Osteoblast (primary cell): ENCODE measurements at regions not wholly inside any gene's neighbourhood (a gene's known extent, or its start where the extent isn't known, plus 50 kb on each side); places are given as distances from the start of the nearest gene placed in this dataset.

Experiments
- DNase-seq: peaks from one replicate; pipeline ENCODE4 v3.0.0; 2011; ENCODE audit warnings: low spot score, mixed read lengths; ENCODE audit not compliant: insufficient read length; ENCODE audit errors: missing footprints
- H2AFZ ChIP-seq: 2 replicates; pipeline ENCODE4 v1.6.0; 2011; ENCODE audit warnings: mild to moderate bottlenecking, low read length
- H3K27ac ChIP-seq: 2 replicates; pipeline ENCODE4 v1.5.1; 2011; ENCODE audit warnings: mild to moderate bottlenecking, low read depth, low read length, moderate library complexity
- H3K27me3 ChIP-seq: 2 replicates; pipeline ENCODE4 v1.6.0; 2012; ENCODE audit warnings: mild to moderate bottlenecking, control low read depth, inconsistent platforms, low read length, moderate library complexity; ENCODE audit not compliant: insufficient read depth
- H3K36me3 ChIP-seq: 2 replicates; pipeline ENCODE4 v1.5.1; 2011; ENCODE audit warnings: mild to moderate bottlenecking, low read length, control low read depth, moderate library complexity; ENCODE audit not compliant: insufficient read depth
- H3K4me1 ChIP-seq: 2 replicates; pipeline ENCODE4 v1.5.1; 2011; ENCODE audit warnings: mild to moderate bottlenecking, low read length, control low read depth, moderate library complexity; ENCODE audit not compliant: insufficient read depth
- H3K4me2 ChIP-seq: 2 replicates; pipeline ENCODE4 v1.6.0; 2011; ENCODE audit warnings: mild to moderate bottlenecking, low read length; ENCODE audit not compliant: insufficient read depth
- H3K4me3 ChIP-seq: fragments of 200-600 bp; sonication (generic); 3 replicates; pipeline ENCODE4 v1.5.1; 2012; ENCODE audit warnings: mild to moderate bottlenecking, low read length, inconsistent platforms; ENCODE audit not compliant: insufficient read depth
- H3K79me2 ChIP-seq: 2 replicates; pipeline ENCODE4 v1.6.0; 2012; ENCODE audit warnings: mild to moderate bottlenecking, low read length, control low read depth, inconsistent platforms; ENCODE audit not compliant: insufficient read depth
- H3K9me3 ChIP-seq: 2 replicates; pipeline ENCODE4 v1.5.1; 2011; ENCODE audit warnings: low read depth, low read length, control low read depth
- H4K20me1 ChIP-seq: 2 replicates; pipeline ENCODE4 v1.6.0; 2012; ENCODE audit warnings: mild to moderate bottlenecking, low read length, control low read depth; ENCODE audit not compliant: insufficient read depth
- TF ChIP-seq, protein P1 (sequence below): IDR thresholded peaks from 2 replicates; pipeline ENCODE4 v1.5.1; 2011; ENCODE audit warnings: mild to moderate bottlenecking, low read depth, low read length, moderate library complexity; ENCODE audit errors: extremely low read depth

DNA sequence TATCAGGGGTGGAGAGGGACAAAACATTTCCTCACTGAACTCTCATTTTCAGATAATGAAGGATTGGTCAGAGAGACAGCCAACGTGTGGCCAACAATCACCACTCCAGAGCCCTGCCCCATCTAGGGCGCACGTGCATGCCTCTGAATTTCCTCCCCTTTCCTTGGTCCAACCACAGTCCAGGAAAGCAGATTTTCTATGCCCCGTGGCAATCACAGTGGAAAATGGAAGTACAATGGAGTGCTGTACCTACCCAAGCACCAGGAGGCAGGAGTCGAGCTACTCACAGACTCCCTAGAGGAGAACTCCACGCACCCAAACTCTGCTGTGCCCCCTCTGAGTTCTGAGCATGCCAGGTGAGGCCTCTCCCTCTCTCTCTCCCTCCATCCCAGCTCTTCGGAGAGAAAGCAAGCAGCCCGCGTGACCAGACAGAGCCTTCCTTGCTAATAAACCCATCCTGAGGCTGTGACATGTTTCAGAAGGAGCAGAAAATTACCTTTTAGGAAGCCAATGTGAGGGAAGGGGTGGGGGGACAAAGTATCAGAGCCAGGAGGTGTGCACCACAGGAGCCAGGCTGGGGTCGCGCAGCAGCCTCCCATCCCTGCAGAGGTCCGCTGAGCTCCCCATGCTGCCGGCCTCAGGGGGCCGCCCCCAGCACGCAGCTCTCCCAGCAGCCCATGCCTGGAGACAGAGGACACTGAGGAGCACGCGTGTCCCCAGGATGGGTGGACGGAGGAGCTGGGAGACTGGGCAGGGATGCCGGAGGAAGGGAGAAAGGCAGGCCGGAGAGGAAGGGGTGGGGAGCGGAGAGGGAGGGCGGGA, 73.4 kb downstream of the PITPNM2 start:
- no peak overlapping the region for H3K27ac ChIP-seq
- peaks cover 51% of the 10 kb centered on the region for H4K20me1 ChIP-seq
- H3K4me1 ChIP-seq, result no peaks in the 10 kb centered on the region
- DNase-seq, result no peak
- TF ChIP-seq, protein P1, sequence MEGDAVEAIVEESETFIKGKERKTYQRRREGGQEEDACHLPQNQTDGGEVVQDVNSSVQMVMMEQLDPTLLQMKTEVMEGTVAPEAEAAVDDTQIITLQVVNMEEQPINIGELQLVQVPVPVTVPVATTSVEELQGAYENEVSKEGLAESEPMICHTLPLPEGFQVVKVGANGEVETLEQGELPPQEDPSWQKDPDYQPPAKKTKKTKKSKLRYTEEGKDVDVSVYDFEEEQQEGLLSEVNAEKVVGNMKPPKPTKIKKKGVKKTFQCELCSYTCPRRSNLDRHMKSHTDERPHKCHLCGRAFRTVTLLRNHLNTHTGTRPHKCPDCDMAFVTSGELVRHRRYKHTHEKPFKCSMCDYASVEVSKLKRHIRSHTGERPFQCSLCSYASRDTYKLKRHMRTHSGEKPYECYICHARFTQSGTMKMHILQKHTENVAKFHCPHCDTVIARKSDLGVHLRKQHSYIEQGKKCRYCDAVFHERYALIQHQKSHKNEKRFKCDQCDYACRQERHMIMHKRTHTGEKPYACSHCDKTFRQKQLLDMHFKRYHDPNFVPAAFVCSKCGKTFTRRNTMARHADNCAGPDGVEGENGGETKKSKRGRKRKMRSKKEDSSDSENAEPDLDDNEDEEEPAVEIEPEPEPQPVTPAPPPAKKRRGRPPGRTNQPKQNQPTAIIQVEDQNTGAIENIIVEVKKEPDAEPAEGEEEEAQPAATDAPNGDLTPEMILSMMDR, result no peak
- no peaks in the 10 kb centered on the region for H3K27me3 ChIP-seq
- H3K79me2 ChIP-seq, result peaks cover 4% of the 10 kb centered on the region
- no peak overlapping the region for H3K4me2 ChIP-seq
- H3K36me3 ChIP-seq, result no peaks in the 10 kb centered on the region
- no peaks in the 10 kb centered on the region for H3K9me3 ChIP-seq
- no peak overlapping the region for H2AFZ ChIP-seq
- no peak overlapping the region for H3K4me3 ChIP-seq

DNA sequence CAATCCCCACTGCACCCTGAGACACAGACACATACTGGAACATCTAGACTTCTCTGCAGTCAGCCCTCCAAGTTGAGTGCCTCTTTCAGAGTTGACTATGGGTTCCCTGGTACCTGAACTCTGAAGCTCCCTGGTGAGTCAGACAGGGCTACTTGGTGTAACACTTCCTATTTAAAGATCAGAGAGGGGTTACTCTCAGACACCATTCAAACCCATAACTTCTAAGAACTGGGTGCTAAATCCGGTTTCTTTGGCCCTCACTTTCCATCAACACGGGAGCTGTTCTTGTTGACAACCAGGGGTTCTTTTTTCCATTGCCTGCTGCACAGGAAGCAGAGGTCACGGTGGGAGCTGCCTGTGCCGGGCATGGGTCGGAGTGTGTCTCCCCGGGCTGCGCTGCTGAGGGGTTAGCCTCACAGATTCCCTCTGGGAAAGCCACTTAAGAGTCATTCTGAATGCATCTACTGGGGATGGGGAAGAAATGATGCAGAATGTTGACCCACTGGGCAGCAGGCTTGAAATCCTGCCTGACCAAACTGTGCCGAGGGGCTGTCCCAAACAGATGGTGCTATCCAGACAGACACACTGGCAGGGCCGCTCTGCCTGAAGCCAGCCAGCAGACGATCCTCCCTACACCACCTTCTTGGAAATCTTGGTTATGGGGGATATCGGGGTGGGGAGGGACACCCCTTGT, 74.1 kb downstream of the PITPNM2 start:
- H3K4me3 ChIP-seq, result no peak overlapping the region
- H3K27ac ChIP-seq, result no peak overlapping the region
- H3K9me3 ChIP-seq, result no peaks in the 10 kb centered on the region
- H3K27me3 ChIP-seq, result no peaks in the 10 kb centered on the region
- no peak overlapping the region for H2AFZ ChIP-seq
- H3K4me1 ChIP-seq, result no peaks in the 10 kb centered on the region
- no peak overlapping the region for H3K4me2 ChIP-seq
- DNase-seq, result peak; percentile 82
- no peaks in the 10 kb centered on the region for H3K36me3 ChIP-seq
- TF ChIP-seq, protein P1, result no peak
- peaks cover 4% of the 10 kb centered on the region for H3K79me2 ChIP-seq
- peaks cover 58% of the 10 kb centered on the region for H4K20me1 ChIP-seq

DNA sequence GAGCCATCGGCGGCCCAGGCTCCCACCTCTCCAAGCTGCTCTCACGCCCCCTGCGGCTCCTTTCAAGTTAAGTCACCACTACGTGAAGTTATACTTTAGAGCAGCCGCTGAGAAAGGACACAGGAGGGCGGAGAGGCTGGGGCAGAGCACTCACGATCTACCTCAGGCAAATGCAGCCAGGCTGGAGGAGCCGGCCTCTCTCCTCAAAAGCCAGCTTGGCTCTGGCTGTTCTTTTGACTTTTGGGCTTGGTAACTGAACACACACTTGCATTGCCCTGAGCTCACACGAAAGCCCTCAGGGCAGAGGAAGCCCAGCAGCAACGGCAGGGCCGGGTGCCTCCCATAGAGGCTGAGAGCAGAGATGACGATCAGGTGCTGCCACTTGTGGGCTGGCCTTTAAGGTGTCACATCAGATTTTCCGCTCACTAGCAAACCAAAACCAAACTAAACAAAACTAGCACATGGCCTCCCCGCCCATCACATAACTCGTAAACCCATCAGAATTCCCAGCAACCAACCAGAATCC, 75.2 kb downstream of the PITPNM2 start:
- DNase-seq, result no peak
- no peaks in the 10 kb centered on the region for H3K27me3 ChIP-seq

More for the DNA sequence above, 75.2 kb downstream of the PITPNM2 start:
- Histone ChIP-seq H3K4me3 (no peak overlapping the region), H3K27ac (no peak overlapping the region), H3K36me3 (no peaks in the 10 kb centered on the region), H3K79me2 (peaks cover 4% of the 10 kb centered on the region), H2AFZ (no peak overlapping the region), H3K9me3 (no peaks in the 10 kb centered on the region), H3K4me2 (no peak overlapping the region), H3K4me1 (peaks cover under 1% of the 10 kb centered on the region), H4K20me1 (peaks cover 62% of the 10 kb centered on the region)
- TF ChIP-seq, protein P1, result no peak
